ENCODE measurements at regions not wholly inside any gene's neighbourhood (a gene's known extent, or its start where the extent isn't known, plus 50 kb on each side); places are given as distances from the start of the nearest gene placed in this dataset.

DNA sequence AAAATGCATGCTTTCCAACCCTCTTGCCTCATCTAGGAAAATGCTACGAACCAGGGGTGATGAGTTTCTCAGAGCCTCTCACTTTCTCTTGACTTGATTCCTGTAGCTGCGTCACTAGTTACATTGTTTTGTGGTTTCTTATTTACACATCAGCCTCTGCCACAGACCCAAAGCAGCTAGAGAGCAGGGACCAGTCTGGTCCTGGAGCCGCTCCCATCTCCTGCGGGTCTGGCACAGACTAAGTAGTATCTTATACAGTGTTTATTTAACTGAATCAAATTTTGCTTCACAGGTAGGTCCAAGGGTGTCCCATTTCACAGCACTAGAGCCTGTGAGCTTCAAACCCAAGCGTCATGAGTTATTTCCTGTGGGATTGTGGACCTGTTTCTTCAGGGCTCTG is 310.5 kb downstream of the MYCN start:
- Histone ChIP-seq H3K4me1 (peaks cover 16% of the 10 kb centered on the region), H3K36me3 (no peaks in the 10 kb centered on the region), H3K9me3 (no peaks in the 10 kb centered on the region), H3K4me3 (no peak overlapping the region), H3K27ac (no peak overlapping the region), H3K27me3 (peaks cover 16% of the 10 kb centered on the region)
- no peak for DNase-seq (ENCODE audit: low spot score in 2 of 2)
- TF ChIP-seq, protein P1, sequence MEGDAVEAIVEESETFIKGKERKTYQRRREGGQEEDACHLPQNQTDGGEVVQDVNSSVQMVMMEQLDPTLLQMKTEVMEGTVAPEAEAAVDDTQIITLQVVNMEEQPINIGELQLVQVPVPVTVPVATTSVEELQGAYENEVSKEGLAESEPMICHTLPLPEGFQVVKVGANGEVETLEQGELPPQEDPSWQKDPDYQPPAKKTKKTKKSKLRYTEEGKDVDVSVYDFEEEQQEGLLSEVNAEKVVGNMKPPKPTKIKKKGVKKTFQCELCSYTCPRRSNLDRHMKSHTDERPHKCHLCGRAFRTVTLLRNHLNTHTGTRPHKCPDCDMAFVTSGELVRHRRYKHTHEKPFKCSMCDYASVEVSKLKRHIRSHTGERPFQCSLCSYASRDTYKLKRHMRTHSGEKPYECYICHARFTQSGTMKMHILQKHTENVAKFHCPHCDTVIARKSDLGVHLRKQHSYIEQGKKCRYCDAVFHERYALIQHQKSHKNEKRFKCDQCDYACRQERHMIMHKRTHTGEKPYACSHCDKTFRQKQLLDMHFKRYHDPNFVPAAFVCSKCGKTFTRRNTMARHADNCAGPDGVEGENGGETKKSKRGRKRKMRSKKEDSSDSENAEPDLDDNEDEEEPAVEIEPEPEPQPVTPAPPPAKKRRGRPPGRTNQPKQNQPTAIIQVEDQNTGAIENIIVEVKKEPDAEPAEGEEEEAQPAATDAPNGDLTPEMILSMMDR (IDR thresholded peaks at IDR 0.05), result no peak
- no peak for TF ChIP-seq POLR2AphosphoS5 (IDR thresholded peaks at IDR 0.05)
- TF ChIP-seq POLR2A (IDR thresholded peaks at IDR 0.05), result no peak
- TF ChIP-seq EP300 (IDR thresholded peaks at IDR 0.05), result no peak
- 79% methylated on average over 5 of the region's 5 CpGs for WGBS

DNA sequence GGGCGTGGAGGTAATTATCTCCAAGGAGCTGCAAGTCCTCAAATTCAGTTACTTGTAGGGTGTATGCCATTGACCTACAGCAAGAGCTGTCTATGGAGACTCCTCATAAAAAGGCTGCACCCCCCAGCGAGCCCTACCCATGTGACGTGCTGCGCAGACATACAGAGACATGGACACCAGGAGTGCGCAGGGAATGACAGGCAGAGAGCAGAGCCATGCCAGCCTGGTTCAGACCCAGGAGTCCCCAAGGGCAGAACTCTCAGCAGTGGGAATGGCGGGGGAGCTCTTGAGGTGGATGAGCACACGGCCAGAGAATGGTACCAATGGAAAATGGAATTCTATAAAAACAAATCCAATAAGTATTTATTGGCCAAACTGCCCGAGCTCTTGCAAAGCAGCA is 310.1 kb downstream of the MYCN start:
- TF ChIP-seq POLR2A (IDR thresholded peaks at IDR 0.05), result no peak
- no peak for TF ChIP-seq POLR2AphosphoS5 (IDR thresholded peaks at IDR 0.05)
- no peak for TF ChIP-seq EP300 (IDR thresholded peaks at IDR 0.05)
- TF ChIP-seq, protein P1 (IDR thresholded peaks at IDR 0.05), result no peak
- Histone ChIP-seq H3K4me3 (no peak overlapping the region), H3K27ac (no peak overlapping the region), H3K36me3 (no peaks in the 10 kb centered on the region), H3K27me3 (peaks cover 16% of the 10 kb centered on the region), H3K4me1 (peaks cover 16% of the 10 kb centered on the region), H3K9me3 (no peaks in the 10 kb centered on the region)
- 85% methylated on average over 7 of the region's 8 CpGs for WGBS
- DNase-seq (ENCODE audit: low spot score in 2 of 2), result no peak

DNA sequence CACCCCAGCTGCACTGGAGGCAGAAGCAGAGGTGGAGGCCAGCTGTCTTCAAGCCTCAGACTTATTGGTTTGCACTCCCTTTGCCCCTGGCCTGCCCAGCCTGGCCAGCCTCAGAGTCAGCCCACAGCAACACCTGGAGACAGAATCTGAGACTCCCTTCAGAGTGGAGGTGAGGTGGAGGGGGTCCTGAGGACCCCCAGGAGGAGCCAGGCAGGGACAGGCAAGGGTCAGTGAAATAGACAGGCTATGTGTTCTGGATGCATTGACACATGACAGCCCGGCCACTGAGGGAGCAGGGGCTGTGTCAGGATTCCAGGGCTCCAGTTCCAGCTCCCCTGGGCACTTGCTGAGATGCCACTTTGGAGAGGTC is 309.7 kb downstream of the MYCN start:
- TF ChIP-seq POLR2AphosphoS5 (IDR thresholded peaks at IDR 0.05) (no peak), POLR2A (IDR thresholded peaks at IDR 0.05) (no peak), EP300 (IDR thresholded peaks at IDR 0.05) (no peak)
- TF ChIP-seq, protein P1 (IDR thresholded peaks at IDR 0.05), result no peak
- H3K36me3 ChIP-seq, result no peaks in the 10 kb centered on the region
- no peaks in the 10 kb centered on the region for H3K9me3 ChIP-seq
- H3K4me3 ChIP-seq, result no peak overlapping the region
- 100% methylated on average over 1 of the region's 1 CpG for WGBS
- DNase-seq (ENCODE audit: low spot score in 2 of 2), result no peak
- H3K27me3 ChIP-seq, result peaks cover 16% of the 10 kb centered on the region
- H3K4me1 ChIP-seq, result peaks cover 16% of the 10 kb centered on the region
- no peak overlapping the region for H3K27ac ChIP-seq

DNA sequence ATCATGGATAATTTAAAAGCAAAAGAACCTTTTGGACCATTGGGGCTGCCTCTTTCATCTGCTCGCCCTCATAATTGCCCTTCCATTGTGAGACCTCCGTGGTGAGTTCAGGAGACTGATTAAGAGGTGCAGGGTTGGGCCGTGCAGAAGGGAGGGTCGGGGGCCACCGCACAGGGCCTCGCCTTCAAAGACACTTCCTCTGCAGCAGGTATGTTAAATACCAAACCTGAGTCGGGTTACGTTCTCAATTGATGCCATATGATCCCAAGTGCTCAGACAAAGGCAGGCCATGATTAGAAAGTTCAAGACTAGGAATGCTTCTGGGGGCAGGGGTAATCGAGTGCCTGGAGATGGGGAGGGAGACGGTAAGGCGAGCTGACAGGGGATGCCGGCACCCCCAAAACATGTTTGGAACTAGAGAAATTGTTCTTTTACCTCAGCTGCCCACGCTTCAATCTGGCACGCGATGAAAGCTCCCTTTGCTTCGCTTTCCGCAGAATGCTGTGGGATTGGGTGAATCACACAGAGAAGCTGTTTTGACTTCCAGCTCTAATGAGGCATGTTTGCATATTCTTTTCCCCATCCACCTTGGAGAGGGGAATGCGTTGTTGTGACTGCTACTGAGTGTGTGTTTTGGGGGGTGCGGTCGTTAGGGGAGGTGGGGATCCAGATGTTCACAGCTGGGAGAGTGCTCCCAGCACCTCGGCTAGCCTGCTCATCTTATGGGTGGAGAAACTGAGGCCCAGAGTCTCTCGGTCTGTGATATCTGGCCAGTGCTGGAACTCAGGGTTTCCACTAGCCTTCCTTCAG is 309.1 kb downstream of the MYCN start:
- WGBS, result 54% methylated on average over 21 of the region's 22 CpGs

DNA sequence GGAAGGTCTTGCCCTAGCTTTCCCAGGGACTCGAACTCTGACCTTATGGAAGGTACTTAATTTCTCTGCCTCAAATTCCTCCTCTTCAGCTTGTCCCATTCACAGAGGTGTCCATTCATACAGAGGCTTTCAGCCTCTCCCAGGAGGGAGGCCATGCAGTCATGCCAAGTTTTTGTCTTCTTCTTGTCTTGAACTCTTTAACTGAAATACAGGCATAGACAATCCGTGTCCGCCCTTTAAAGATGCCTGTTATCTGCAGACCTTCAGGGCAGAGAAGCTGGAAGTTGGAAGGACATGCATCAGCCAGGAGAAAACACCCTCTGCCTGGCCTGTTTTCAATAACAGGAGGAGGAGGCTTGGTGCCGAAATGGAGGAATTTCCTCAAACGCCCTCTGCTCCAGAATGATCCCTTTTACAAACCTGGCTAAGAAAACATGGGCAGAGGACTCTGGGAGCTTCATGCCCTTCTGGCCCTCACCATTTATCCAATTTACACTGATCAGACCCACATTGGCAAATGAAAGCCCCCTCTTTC is 308.3 kb downstream of the MYCN start:
- Histone ChIP-seq H3K27ac (no peak overlapping the region), H3K9me3 (no peaks in the 10 kb centered on the region), H3K27me3 (peaks cover 16% of the 10 kb centered on the region), H3K4me3 (no peak overlapping the region), H3K36me3 (no peaks in the 10 kb centered on the region), H3K4me1 (peaks cover 16% of the 10 kb centered on the region)
- no peak for TF ChIP-seq POLR2A (IDR thresholded peaks at IDR 0.05)
- no peak for TF ChIP-seq EP300 (IDR thresholded peaks at IDR 0.05)
- TF ChIP-seq POLR2AphosphoS5 (IDR thresholded peaks at IDR 0.05), result no peak
- TF ChIP-seq, protein P1 (IDR thresholded peaks at IDR 0.05), result no peak
- 39% methylated on average over 5 of the region's 5 CpGs for WGBS
- no peak for DNase-seq (ENCODE audit: low spot score in 2 of 2)

More for the DNA sequence above, 309.1 kb downstream of the MYCN start:
- TF ChIP-seq, protein P1 (IDR thresholded peaks at IDR 0.05), result no peak
- TF ChIP-seq POLR2AphosphoS5 (IDR thresholded peaks at IDR 0.05), result no peak
- no peak for TF ChIP-seq POLR2A (IDR thresholded peaks at IDR 0.05)
- no peak for TF ChIP-seq EP300 (IDR thresholded peaks at IDR 0.05)
- Histone ChIP-seq H3K4me3 (no peak overlapping the region), H3K27ac (no peak overlapping the region), H3K4me1 (peaks cover 16% of the 10 kb centered on the region), H3K27me3 (peaks cover 16% of the 10 kb centered on the region), H3K9me3 (no peaks in the 10 kb centered on the region), H3K36me3 (no peaks in the 10 kb centered on the region)
- no peak for DNase-seq (ENCODE audit: low spot score in 2 of 2)
